HEK293 (cell line): ENCODE measurements at regions not wholly inside any gene's neighbourhood (a gene's known extent, or its start where the extent isn't known, plus 50 kb on each side); places are given as distances from the start of the nearest gene placed in this dataset.

ENCODE experiments used
- CTCF ChIA-PET: fragments of 350-600 bp; formaldehyde crosslinking; extraction: SDS; loops from one replicate; lab custom pipeline; 2021; ENCODE audit warnings: antibody characterized with exemption; lab: Yijun Ruan, JAX
- POLR2A ChIA-PET: fragments of 300-600 bp; formaldehyde crosslinking; extraction: SDS; loops from one replicate; lab custom pipeline; 2020; ENCODE audit warnings: antibody characterized with exemption, inconsistent platforms; lab: Yijun Ruan, JAX
- H3K27ac ChIP-seq: fragments of 200-500 bp; sonication (Bioruptor generic); 2 replicates; pipeline ENCODE4 v1.5.1; 2014; ENCODE audit warnings: low read depth, low read length, control low read depth, inconsistent platforms; ENCODE audit errors: extremely low read depth
- H3K36me3 ChIP-seq, 2 experiments: fragments of 200-500 bp in 1 of 2; sonication (Bioruptor generic) in 1 of 2; 1 replicate in 1 of 2; 2 replicates in 1 of 2; pipeline ENCODE4 v1.5.1; 2014 to 2017; ENCODE audit warnings: inconsistent platforms in 2 of 2, low read length in 2 of 2; ENCODE audit not compliant: control insufficient read depth in 2 of 2, insufficient read depth in 1 of 2
- H3K4me1 ChIP-seq: fragments of 200-500 bp; sonication (Bioruptor generic); 2 replicates; pipeline ENCODE4 v1.5.1; 2014; ENCODE audit warnings: mild to moderate bottlenecking, low read length, inconsistent platforms; ENCODE audit not compliant: control insufficient read depth, insufficient read depth
- H3K4me3 ChIP-seq: 2 replicates; pipeline ENCODE4 v1.5.1; 2011; ENCODE audit warnings: low read depth, mild to moderate bottlenecking, control low read depth, low read length, moderate library complexity
- H3K9me3 ChIP-seq: fragments of 200-500 bp; sonication (Bioruptor generic); 2 replicates; pipeline ENCODE4 v1.5.1; 2014; ENCODE audit warnings: low read depth, low read length, inconsistent platforms; ENCODE audit not compliant: control insufficient read depth, insufficient read depth
- HOXD13 ChIP-seq: sonication (generic); formaldehyde crosslinking; IDR thresholded peaks from 2 replicates; pipeline ENCODE4 v1.8.0; 2022; ENCODE audit warnings: missing genetic modification reagents, borderline replicate concordance
- KLF1 ChIP-seq: fragments of 450-650 bp; formaldehyde crosslinking; IDR thresholded peaks from 2 replicates; pipeline ENCODE4 v1.5.1; 2016; ENCODE audit warnings: missing biosample characterization, missing genetic modification characterization
- KLF16 ChIP-seq: fragments of 450-650 bp; formaldehyde crosslinking; IDR thresholded peaks from 2 replicates; pipeline ENCODE4 v1.5.1; 2017; ENCODE audit warnings: missing biosample characterization, missing genetic modification characterization
- RBAK ChIP-seq: fragments of 450-650 bp; formaldehyde crosslinking; IDR thresholded peaks from 2 replicates; pipeline ENCODE4 v1.5.1; 2016; ENCODE audit warnings: missing biosample characterization, missing genetic modification characterization
- ZBTB8A ChIP-seq: fragments of 450-650 bp; formaldehyde crosslinking; IDR thresholded peaks from 2 replicates; pipeline ENCODE4 v1.5.1; 2016; ENCODE audit warnings: missing biosample characterization, missing genetic modification characterization
- ZNF155 ChIP-seq: fragments of 450-650 bp; formaldehyde crosslinking; IDR thresholded peaks from 2 replicates; pipeline ENCODE4 v1.5.1; 2016; ENCODE audit warnings: missing biosample characterization, missing genetic modification characterization
- ZNF175 ChIP-seq: fragments of 450-650 bp; formaldehyde crosslinking; IDR thresholded peaks from 2 replicates; pipeline ENCODE4 v1.5.1; 2016; ENCODE audit warnings: missing biosample characterization, missing genetic modification characterization
- ZNF18 ChIP-seq: fragments of 450-650 bp; formaldehyde crosslinking; IDR thresholded peaks from 2 replicates; pipeline ENCODE4 v1.5.1; 2016; ENCODE audit warnings: missing biosample characterization, missing genetic modification characterization
- ZNF19 ChIP-seq: fragments of 450-650 bp; formaldehyde crosslinking; IDR thresholded peaks from 2 replicates; pipeline ENCODE4; 2016; ENCODE audit warnings: missing biosample characterization, missing genetic modification characterization, low read depth
- ZNF221 ChIP-seq: fragments of 450-650 bp; formaldehyde crosslinking; IDR thresholded peaks from 2 replicates; pipeline ENCODE4 v1.5.1; 2017; ENCODE audit warnings: missing biosample characterization, missing genetic modification characterization, borderline replicate concordance
- ZNF366 ChIP-seq: fragments of 450-650 bp; formaldehyde crosslinking; conservative IDR thresholded peaks from 2 replicates; pipeline ENCODE4 v1.5.1; 2016; ENCODE audit warnings: missing biosample characterization, missing genetic modification characterization
- ZNF398 ChIP-seq: fragments of 450-650 bp; formaldehyde crosslinking; IDR thresholded peaks from 2 replicates; pipeline ENCODE4 v1.5.1; 2017; ENCODE audit warnings: missing biosample characterization, missing genetic modification characterization
- ZNF501 ChIP-seq: fragments of 450-650 bp; formaldehyde crosslinking; IDR thresholded peaks from 2 replicates; pipeline ENCODE4 v1.5.1; 2016; ENCODE audit warnings: missing biosample characterization, missing genetic modification characterization
- ZNF513 ChIP-seq: fragments of 450-650 bp; IDR thresholded peaks from 2 replicates; pipeline ENCODE4 v1.5.1; 2018; ENCODE audit warnings: missing biosample characterization, missing genetic modification characterization
- ZNF514 ChIP-seq: fragments of 450-650 bp; formaldehyde crosslinking; IDR thresholded peaks from 2 replicates; pipeline ENCODE4 v1.5.1; 2016; ENCODE audit warnings: missing biosample characterization, missing genetic modification characterization
- ZNF600 ChIP-seq: fragments of 450-650 bp; formaldehyde crosslinking; IDR thresholded peaks from 2 replicates; pipeline ENCODE4 v1.5.1; 2016; ENCODE audit warnings: missing biosample characterization, missing genetic modification characterization
- ZNF621 ChIP-seq: fragments of 450-650 bp; formaldehyde crosslinking; IDR thresholded peaks from 2 replicates; pipeline ENCODE4 v1.5.1; 2017; ENCODE audit warnings: missing biosample characterization, missing genetic modification characterization
- ZNF623 ChIP-seq: fragments of 450-650 bp; formaldehyde crosslinking; IDR thresholded peaks from 2 replicates; pipeline ENCODE4 v1.5.1; 2016; ENCODE audit warnings: missing biosample characterization, missing genetic modification characterization
- ZNF624 ChIP-seq: fragments of 450-650 bp; formaldehyde crosslinking; IDR thresholded peaks from 2 replicates; pipeline ENCODE4 v1.5.1; 2017; ENCODE audit warnings: missing biosample characterization, missing genetic modification characterization
- ZNF704 ChIP-seq: fragments of 450-650 bp; formaldehyde crosslinking; IDR thresholded peaks from 2 replicates; pipeline ENCODE4 v1.5.1; 2016; ENCODE audit warnings: missing biosample characterization, missing genetic modification characterization
- ZNF747 ChIP-seq: fragments of 450-650 bp; formaldehyde crosslinking; IDR thresholded peaks from 2 replicates; pipeline ENCODE4 v1.5.1; 2016; ENCODE audit warnings: missing biosample characterization, missing genetic modification characterization
- ZNF837 ChIP-seq: fragments of 450-650 bp; formaldehyde crosslinking; IDR thresholded peaks from 2 replicates; pipeline ENCODE4 v1.5.1; 2016; ENCODE audit warnings: missing biosample characterization, missing genetic modification characterization
- TF ChIP-seq, protein P1 (sequence below): fragments of 450-650 bp; formaldehyde crosslinking; IDR thresholded peaks from 2 replicates; pipeline ENCODE4 v1.5.1; 2016; ENCODE audit warnings: missing biosample characterization, missing genetic modification characterization

DNA sequence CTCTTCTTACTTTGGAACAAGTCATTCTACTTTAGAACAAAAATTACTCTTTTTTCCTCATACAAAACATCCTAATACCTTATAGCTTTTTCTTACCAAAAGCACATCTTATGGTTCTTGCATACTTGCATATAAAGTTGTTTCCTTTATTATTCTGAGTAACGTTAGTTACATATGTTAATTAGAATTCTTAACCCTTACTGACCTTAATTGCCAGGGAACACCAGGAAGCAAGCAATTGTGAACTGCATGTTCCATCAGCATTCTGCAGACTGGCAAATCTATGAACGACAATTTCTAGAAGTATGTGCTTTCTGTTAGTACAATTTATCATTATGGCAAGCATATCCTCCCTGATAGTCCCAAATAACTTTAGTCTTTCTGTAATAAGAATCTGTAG is 831.0 kb downstream of the C6orf118 start:
- ChIA-PET CTCF (no interaction called here), POLR2A (no interaction called here)
- Histone ChIP-seq H3K9me3 (no peaks in the 10 kb centered on the region), H3K4me1 (no peaks in the 10 kb centered on the region), H3K36me3 (no peaks in the 10 kb centered on the region), H3K4me3 (no peak overlapping the region)
- TF ChIP-seq ZNF837 (tag by site-specific recombination) (no peak), ZNF513 (tag by site-specific recombination) (no peak), ZNF621 (tag by site-specific recombination) (no peak), ZNF747 (tag by site-specific recombination) (no peak), ZNF175 (tag by site-specific recombination) (no peak), ZNF18 (tag by site-specific recombination) (no peak), HOXD13 (no peak), ZNF623 (tag by site-specific recombination) (no peak), ZNF221 (tag by site-specific recombination) (no peak), KLF1 (tag by site-specific recombination) (no peak), ZNF501 (tag by site-specific recombination) (no peak)
- TF ChIP-seq, protein P1, sequence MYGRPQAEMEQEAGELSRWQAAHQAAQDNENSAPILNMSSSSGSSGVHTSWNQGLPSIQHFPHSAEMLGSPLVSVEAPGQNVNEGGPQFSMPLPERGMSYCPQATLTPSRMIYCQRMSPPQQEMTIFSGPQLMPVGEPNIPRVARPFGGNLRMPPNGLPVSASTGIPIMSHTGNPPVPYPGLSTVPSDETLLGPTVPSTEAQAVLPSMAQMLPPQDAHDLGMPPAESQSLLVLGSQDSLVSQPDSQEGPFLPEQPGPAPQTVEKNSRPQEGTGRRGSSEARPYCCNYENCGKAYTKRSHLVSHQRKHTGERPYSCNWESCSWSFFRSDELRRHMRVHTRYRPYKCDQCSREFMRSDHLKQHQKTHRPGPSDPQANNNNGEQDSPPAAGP (tag by site-specific recombination), result no peak
- TF ChIP-seq, all 188 proteins: peak for 0
- H3K27ac ChIP-seq, result no peak overlapping the region

GRCh38 chr6:164477790-164478189 is 831.6 kb downstream of the C6orf118 start:
- TF ChIP-seq ZNF600 (tag by site-specific recombination) (no peak), KLF16 (no peak), ZNF366 (tag by site-specific recombination) (no peak), ZNF19 (no peak)

GRCh38 chr6:164477101-164477500 is 832.3 kb downstream of the C6orf118 start:
- Histone ChIP-seq H3K4me1 (no peaks in the 10 kb centered on the region), H3K36me3 (no peaks in the 10 kb centered on the region), H3K27ac (no peak overlapping the region), H3K9me3 (no peaks in the 10 kb centered on the region), H3K4me3 (no peak overlapping the region)
- CTCF ChIA-PET, result no interaction called here
- POLR2A ChIA-PET, result no interaction called here
- TF ChIP-seq ZNF514 (tag by site-specific recombination) (no peak), ZNF704 (tag by site-specific recombination) (no peak), ZBTB8A (tag by site-specific recombination) (no peak), ZNF398 (tag by site-specific recombination) (no peak), ZNF624 (tag by site-specific recombination) (no peak), RBAK (tag by site-specific recombination) (no peak), ZNF155 (tag by site-specific recombination) (no peak)

More at GRCh38 chr6:164477790-164478189, 831.6 kb downstream of the C6orf118 start:
- ChIA-PET POLR2A (no interaction called here), CTCF (no interaction called here)
- Histone ChIP-seq H3K4me1 (no peaks in the 10 kb centered on the region), H3K4me3 (no peak overlapping the region), H3K36me3 (no peaks in the 10 kb centered on the region), H3K27ac (no peak overlapping the region), H3K9me3 (no peaks in the 10 kb centered on the region)
